ENCODE measurements at regions not wholly inside any gene's neighbourhood (a gene's known extent, or its start where the extent isn't known, plus 50 kb on each side); places are given as distances from the start of the nearest gene placed in this dataset.
"Not testable (repeated sequence)": the region's sequence is repeated elsewhere in the genome, so short reads cannot be mapped to it uniquely, and the experiment has no call there.

- no peak for DNase-seq
These were observed 74.9 kb upstream of the SETMAR start for GRCh38 chr3:4228295-4228694.

- DNase-seq, result no peak
These were observed 72.1 kb upstream of the SETMAR start for GRCh38 chr3:4231041-4231440.

DNA sequence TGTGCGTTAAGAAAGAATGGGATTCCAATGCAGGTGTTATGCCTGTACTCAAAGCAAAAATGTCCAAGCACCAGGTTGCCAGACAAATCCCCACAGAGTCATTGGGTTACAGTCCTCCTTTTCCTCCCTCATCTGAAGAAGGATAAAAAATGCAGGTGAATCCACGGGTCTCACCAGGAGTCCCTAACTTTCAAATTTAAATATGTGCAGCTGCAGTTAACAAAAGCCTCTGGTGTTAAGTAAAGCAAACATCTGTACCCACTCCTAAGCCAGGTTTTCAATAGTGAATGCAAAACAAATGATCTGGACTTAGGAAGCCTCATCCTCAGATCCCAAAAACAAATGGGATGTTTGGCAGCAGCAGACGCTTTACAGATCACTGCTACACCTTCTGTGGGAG lies 70.4 kb upstream of the SETMAR start:
- no peak for DNase-seq

- no peak for DNase-seq
These were observed 69.7 kb upstream of the SETMAR start for GRCh38 chr3:4233488-4233887.

GRCh38 chr3:4234889-4235288 lies 68.3 kb upstream of the SETMAR start:
- DNase-seq, result no peak

GRCh38 chr3:4235690-4236089 lies 67.5 kb upstream of the SETMAR start:
- no peak for DNase-seq

GRCh38 chr3:4241595-4242170 lies 61.5 kb upstream of the SETMAR start:
- no peak for DNase-seq

DNA sequence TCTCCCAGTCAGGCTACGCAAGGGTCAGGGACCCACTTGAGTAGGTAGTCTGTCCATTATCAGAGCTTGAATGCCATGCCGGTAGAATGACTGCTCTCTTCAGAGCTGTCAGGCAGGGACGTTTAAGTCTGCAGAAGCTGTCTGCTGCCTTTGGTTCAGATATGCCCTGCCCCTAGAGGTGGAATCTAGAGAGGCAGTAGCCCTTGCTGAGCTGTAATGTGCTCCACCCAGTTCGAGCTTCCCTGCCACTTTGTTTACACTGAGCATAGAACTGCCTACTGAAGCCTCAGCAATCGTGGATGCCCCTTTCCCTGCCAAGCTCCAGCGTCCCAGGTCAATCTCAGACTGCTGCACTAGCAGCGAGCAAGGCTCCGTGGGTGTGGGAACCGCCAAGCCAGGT lies 57.5 kb upstream of the SETMAR start:
- DNase-seq, result no peak

DNA sequence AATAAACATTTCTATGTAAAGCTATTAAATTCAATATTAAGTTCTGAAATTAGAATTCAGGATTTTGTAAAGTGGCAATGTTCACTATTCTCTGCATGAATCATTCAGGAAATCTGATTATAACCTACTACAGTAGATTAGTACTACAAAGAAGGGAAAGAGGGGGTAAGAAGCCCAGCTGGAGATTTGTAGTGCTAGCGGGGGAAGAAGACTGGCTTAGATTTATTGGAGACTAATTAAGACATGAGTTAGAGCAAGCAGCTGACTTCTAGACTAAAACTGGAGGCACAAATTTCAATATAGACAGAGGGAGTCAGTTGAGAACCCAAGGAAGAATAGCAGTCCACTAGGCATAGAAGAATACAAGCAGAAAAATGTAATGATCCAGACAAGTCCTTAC lies 55.8 kb upstream of the SETMAR start:
- DNase-seq, result no peak

DNA sequence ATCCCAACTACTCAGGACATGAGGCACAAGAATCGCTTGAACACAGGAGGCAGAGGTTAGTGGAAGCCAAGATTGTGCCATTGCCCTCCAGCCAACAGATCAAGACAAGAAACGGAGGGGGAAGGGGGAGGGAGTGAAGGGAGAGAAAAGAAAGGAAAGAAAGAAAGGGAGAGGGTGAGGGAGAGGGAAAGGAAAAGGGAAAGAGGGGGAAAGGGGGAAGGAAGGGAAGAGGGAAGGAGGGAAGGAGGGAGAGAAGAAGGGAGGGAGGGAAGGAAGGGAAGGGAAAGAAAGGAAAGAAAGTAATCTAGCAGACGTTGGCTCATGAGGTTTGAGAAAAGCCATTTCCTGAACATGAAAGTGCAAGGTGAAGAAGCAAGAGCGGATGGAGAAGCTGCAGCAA lies 53.1 kb upstream of the SETMAR start:
- no peak for DNase-seq

- no peak for DNase-seq
These were observed 51.8 kb upstream of the SETMAR start for GRCh38 chr3:4251412-4251811.

DNA sequence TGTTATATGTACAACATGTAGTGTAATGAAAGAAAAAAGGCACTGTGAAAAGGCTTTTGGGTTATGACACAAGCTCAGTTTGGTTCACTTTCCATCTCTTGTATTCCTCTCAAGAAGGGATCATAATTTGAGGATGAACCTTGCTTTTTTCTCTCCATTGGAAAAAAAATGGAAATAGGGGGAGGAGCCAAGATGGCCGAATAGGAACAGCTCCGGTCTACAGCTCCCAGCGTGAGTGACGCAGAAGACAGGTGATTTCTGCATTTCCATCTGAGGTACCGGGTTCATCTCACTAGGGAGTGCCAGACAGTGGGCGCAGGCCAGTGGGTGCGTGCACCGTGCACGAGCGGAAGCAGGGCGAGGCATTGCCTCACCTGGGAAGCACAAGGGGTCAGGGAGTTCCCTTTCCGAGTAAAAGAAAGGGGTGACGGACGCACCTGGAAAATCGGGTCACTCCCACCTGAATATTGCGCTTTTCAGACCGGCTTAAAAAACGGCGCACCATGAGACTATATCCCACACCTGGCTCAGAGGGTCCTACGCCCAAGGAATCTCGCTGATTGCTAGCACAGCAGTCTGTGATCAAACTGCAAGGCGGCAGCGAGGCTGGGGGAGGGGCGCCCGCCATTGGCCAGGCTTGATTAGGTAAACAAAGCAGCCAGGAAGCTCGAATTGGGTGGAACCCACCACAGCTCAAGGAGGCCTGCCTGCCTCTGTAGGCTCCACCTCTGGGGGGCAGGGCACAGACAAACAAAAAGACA lies 49.9 kb upstream of the SETMAR start:
- not testable (repeated sequence) for DNase-seq

Measured in GF-D8 (cell line).